IPS DF 19.7 (cell line): ENCODE measurements at regions not wholly inside any gene's neighbourhood (a gene's known extent, or its start where the extent isn't known, plus 50 kb on each side); places are given as distances from the start of the nearest gene placed in this dataset.

Experiments used
- DNase-seq: peaks from one replicate; pipeline ENCODE4 v3.0.0-alpha.2; 2013; ENCODE audit warnings: low read depth, low spot score

DNA sequence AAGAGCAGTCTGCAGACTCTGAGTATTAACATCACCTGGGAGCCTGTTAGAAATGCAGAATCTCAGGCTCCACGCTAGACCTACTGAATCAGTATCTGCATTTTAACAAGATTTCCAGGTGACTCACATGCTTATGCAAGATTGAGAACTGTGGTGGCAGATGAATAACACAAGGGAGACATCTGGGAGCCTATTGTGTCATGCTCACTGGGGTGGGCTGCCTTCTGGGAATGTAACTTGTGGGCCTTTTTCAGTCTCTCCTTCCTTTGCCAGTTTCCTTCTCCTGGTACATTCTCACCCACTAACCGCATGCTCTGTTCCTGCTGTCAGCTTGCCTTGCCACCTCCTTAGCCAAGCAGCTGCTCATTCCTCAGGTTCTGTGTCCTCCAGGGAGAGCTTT is 176.6 kb upstream of the C9orf72 start:
- peak; percentile 95 for DNase-seq

DNA sequence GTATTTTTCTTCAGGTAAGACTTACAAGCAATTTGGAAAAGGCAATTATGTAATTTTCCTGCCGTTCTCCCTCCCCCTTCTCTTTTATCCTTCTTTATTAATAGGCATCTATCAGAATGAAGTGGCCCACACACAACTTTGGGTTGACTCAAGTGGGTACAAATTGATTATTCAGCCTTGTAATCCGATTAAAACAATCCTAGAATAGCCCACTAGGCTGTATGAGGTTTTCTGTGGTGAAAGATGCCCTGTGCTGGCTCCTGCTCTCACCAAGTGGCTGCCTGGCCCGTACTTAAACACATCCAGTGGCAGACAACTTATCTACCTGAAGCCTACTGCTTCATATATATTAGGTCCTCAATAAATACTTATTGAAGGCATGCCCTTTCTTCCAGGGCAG is 177.3 kb upstream of the C9orf72 start:
- no peak for DNase-seq

DNA sequence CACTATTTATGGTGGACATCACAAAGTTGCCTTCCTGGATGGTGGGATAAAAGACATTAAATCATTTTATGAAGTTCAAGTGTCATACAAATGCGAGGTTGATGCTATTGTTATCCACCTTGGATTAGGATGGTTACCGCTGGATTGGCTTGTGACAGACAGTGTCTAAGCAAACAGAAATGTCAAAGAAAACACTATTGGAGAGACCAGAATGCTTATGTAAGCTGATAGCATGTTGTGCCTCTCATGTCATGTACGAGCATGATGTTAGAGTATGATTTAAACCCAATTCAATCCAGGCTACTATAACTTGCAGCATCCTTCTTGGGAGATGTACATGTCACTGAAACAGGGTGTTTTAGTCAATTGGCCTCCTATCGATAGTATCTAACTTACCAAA is 178.8 kb upstream of the C9orf72 start:
- no peak for DNase-seq

DNA sequence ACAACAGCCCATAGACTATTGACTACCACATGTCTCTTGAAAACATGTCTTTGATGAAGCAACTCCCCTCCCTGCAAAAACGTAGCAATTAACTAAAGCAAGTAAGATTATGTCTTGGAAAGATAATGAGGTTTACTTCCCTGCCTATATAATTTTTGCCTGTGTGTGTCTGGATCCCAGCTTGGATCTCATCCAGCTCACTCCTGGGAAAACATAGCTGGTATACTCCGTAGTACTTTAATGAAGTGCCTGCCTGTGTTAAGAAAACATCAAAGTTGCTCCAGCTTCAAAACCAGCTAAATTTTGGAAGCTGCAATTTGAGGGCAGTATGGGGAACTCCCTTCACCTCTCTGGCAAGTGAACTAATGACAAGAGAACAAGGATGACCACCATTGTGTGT is 182.6 kb upstream of the C9orf72 start:
- no peak for DNase-seq

DNA sequence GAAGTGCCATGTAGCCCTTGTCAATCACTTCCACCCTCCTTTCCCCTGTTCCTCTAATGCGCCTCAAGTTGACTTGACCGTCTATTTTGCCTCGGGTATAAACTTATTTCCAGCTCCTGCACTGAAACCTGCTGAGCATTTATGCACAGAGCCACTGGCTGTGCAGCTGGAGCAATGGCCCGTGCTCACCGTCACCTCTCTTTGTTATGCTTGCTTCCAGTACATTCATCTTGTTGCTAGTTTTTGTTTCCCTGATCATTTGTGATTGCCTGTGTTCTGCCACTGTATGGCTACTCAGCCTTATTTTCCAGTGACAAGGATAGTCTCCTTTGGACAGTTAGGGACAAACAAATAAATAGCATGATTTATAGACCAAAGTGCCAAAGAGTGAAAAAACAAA is 183.1 kb upstream of the C9orf72 start:
- DNase-seq: no peak

DNA sequence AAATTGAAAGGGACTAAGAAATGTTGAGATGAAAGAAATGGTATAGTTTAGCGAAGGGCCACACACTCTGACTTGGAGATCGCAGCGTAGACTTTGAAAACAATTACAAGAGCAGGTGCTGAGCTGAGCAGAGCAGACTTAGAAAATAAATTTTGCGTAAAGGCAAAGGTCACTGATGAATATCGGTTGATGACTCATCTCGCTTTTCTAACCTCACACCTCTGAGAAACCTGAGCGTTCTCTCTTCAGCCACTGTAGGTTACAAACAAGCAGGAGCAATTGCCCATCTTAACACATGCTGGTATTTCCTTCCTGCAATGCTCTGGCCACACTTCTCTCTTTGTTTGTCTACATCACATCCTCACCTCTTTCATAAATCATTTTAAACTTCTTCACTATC is 190.6 kb upstream of the C9orf72 start:
- no peak for DNase-seq

DNA sequence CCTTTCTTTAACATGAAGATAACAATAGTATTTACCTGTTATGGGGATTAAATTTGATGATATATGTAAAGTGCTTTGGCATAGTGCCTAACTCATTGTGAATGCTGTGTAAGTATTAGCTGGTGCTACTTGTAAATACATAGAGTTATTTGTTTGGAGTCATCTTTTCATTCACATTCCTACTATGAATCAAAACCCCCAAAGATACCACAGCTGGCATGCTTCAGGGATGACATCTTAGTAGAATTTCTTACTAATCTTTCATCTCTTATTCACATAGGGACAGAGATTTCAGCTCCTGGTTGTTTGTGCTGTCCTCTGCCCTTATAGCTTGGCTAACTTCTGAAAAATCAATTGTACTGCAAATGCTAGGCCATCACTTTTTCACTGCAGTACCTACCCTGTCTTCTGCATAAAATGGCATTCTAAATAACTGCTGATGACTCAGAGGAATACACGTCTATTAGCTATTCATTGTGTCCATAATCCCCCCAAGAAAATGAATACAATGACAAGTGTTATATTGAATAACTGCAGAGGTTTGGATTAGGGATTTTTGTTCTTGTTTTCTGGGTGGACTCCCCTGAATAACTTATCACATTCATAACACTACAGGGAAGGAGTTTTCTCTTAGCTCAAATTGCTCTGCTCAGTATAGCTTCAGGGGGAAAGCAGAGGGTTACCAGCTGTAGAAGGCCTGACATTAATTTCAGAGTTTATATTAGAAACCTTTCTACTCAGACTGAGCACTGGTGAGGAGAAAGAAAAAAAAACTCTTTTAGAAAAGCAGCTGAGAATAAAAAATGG is 192.2 kb upstream of the C9orf72 start:
- DNase-seq: no peak

DNA sequence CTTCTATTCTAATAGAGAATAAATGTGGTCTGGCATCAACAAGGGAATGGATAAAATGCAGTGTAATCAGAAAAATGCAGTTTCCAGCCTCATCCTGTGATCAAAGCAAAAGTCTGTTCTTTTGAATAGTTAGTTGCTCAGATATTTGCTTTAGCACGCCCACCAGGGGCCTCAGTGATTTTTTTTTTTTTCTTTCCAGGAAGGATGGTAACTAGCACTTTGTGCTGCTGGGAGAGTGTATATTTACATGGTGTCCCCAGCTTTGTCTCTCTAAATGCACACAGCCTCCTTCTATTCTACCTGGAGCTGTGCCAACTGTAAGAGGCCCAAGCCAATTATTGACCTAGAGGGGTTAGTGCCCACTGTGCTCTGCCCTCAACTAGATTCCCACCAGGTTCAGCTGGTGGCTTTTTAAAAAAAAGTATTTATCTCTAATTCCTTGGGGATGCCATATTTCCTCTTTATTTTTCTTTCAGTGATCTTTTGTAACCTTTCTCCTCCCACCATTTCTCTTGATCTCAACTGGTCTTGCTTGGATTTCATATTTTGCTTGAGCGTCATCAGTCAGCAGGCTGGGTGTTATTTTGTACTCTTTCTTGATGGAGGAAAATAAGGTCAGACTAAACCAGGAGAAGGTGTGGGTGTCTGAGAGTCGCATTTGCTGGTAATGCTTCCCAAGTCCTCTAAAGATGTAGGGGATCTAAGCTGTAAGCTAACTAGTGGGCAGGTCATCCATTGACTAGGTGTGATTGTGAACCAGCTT is 193.0 kb upstream of the C9orf72 start:
- DNase-seq: no peak

DNA sequence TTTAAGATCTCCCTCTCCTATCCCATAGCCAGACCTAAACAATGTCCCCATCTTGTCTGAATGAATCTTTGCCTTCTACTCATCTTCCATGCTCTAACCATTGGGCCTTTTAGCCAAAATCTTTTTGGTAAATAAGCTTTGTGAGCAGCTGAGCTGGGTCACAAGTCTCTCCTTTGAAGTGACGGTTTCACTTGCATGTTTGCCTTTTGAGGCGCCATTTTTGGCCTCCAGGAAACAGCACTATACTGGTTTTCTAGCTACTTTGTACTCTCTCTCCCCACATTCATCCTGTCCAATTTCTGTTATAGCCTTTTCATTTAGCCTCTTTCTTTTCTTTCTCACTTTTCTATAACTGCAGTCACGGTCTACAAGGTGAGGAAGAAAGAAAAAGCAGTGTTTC is 195.5 kb upstream of the C9orf72 start:
- no peak for DNase-seq

DNA sequence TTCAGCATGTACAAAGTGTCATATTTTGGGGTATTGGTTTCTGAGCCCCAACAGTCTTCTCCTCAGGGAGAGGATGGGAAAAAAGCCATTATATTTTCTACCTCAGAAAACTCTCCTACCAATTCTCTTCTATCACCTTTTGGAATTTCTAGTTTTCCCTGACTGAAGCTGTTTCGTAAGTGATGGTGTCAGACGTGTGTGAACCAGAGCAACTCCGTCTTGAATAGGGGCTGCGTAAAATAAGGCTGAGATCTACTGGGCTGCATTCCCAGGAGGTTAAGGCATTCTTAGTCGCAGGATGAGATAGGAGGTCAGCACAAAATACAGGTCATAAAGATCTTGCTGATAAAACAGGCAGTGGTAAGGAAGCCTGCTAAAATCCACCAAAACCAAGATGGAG is 197.3 kb upstream of the C9orf72 start:
- no peak for DNase-seq

DNA sequence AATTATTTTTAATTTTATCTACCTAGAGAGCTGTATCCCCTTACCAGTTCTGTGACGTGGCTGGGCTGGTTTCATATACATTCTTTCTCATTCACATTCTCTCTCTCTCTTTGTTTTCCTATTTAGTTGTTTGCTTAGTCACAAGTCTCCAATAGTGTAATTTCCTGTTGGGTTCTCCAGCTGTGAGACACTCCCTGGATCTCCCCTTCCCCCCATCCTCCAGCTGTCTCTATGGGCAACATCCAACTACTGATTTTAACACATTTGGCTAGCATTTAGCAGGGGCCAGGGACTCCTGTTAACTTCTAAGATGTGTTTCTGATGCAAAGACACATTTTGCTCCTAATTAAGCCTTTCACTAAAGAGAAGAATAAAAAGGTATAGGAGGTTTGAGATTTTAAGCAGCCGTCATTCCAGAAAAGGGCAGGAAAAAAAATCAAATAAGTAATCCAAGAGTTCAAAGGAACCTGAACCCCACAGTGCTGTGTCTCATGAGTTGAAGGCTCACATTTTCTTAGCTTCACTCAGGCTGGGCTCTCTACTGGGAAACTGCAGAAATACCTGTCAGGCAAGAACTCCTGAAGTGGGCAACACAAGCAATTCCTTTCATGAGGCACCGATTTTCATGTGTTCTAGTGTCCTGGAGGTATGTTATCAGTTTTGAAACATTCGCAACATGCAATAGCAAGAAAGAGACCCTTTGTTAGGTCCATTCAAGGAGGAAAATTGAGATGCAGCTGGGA is 198.7 kb upstream of the C9orf72 start:
- DNase-seq: peak; percentile 86

DNA sequence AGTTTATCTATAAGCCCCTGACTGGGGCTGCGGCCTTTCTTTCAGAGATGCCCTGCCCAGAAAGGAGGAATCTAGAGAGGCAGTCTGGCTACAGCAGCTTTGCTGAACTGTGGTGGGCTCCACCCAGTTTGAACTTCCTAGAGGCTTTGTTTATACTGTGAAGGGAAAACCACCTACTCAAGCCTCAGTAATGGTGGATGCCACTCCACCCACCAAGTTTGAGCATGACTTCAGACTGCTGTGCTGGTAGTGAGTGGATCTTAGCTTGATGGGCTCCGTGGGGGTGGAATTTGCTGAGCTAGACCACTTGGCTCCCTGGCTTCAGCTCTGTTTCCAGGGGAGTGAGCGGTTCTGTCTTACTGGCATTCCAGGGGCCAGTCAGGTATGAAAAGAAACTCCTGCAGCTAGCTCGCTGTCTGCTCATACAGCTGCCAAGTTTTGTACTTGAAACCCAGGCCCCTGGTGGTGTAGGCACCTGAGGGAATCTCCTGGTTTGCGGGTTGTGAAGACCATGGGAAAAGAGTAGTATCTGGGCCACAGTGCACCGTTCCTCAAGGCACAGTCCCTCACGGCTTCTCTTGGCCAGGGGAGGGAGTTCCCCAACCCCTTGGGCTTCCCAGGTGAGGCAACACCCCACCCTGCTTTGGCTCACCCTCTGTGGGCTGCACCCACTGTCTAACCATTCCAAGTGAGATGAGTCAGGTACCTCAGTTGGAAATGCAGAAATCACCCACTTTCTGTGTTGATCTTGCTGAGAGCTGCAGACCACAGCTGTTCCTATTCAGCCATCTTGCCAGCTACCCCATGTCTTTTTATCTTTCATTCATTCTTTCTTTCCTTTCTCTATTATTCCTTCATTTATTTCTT is 211.8 kb upstream of the C9orf72 start:
- DNase-seq: no peak

DNA sequence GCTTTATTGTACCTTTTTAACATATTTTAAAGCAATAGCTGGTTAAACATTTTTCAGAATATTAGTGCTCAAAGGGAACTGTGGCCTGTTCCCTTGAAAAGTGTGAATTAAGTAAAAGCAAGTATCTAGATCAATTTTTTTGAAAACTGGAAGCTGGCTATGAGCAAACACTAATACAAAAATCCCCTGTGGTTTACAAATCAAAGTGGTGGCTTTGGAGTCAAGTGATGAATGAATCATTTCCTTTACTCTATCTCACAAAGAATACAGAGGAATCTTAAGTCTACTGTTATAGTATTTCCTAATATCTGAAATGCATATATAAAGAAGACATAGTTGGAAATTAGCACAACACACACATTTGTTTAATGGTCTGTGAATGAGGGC is 212.4 kb upstream of the C9orf72 start:
- no peak for DNase-seq

DNA sequence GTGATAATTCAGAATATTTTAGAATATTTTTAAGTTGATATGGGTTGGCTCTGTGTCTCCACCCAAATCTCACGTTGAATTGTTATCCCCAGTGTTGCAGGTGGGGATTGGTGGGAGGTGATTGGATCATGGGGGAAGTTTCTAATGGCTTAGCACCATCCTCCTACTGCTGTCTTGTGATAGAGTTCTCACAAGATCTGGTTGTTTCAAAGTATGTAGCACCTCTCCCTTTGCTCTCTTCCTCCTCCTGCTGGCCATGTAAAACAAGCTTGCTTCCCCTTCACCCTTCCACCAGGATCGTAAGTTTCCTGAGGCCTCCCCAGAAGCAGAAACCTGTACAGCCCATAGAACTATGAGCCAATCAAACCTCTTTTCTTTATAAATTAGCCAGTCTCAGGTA is 214.6 kb upstream of the C9orf72 start:
- DNase-seq: peak; percentile 47

DNA sequence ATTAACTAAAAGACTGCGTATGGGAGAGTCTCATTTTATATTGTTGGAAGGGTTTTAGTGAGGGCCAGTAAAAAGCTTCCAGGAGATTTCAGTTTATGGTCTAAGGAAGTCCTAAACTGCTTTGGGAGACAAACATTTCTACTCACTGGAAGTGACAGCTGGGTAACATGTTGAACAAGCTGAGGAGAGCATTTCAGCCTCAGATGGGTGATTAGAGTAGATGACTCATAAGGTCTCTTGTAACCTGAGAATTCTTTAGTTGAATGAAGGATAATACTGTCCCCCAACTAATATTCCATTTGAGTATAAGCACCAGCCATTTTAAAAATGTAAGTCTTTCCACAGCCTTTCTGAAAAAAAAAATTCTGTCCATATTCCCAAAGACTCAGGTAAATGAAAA is 218.0 kb upstream of the C9orf72 start:
- DNase-seq: no peak

DNA sequence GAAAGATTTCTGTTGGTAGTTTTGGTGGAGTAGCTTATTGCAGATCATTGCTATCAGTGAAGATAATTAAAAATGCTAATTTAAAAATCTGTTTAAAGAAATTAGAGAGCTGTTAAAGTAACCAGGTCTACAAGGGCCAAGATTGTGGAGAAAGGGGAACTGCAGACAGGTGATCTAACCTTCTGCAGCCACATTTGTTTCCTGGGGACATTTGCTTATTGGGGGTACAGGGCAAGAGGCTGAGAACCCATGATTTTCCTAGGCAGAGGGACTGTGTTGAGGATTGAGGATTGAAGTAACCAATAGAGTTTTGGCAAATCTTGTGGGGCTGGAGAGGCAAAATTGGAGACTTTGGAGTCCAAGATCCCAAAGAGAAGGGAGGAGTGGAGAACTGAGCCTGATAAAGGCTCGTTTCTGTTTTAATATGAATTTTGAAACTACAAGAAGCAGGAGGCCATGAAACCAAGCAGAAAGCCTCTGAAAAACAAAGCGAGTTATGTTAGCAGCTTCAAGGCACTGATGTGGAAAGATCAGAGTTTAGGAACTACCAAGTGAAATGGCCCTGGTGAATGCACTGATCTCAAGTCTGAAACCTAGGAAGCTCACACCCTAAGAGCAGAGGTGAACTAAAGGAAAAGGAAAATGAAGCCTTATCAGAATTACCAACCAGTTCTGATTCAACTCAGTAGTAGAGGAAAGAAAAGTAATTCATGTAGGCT is 219.8 kb upstream of the C9orf72 start:
- DNase-seq: no peak

DNA sequence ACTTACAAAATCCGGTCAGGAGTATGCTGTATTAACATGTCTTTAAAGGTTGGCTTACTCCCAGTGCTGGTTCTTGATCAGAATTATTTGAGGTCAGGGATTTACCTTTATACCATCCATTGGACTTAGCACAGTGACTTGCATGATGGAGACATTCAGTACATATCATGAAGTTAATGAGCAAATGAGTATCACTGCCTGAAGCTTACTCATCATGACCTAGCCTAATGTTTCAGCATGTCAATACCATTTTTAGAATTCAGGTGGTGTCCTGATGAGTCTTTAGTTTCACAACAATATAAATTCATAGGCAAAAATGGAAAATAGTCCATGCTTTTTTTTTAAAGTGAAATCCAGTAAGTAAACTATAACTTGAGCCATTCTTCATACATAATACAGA is 226.0 kb upstream of the C9orf72 start:
- DNase-seq: no peak

DNA sequence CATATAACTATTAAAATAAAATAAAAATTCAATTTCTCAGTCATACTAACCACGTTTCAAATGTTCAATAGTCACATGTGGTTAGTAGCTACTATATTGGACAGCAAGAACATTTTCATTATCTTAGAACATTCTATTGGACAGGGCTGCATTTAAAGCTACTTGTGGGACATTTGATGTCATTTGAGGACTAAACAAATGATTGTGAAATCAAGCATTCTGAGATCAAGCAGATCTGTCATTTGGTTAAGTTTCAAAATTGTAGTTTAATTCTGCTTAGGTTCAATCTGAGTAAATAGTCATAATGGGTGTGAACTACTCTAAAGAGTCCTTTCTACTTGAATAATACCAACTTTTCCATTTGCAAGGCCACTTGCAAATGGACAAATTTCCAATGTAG is 226.9 kb upstream of the C9orf72 start:
- DNase-seq: no peak

DNA sequence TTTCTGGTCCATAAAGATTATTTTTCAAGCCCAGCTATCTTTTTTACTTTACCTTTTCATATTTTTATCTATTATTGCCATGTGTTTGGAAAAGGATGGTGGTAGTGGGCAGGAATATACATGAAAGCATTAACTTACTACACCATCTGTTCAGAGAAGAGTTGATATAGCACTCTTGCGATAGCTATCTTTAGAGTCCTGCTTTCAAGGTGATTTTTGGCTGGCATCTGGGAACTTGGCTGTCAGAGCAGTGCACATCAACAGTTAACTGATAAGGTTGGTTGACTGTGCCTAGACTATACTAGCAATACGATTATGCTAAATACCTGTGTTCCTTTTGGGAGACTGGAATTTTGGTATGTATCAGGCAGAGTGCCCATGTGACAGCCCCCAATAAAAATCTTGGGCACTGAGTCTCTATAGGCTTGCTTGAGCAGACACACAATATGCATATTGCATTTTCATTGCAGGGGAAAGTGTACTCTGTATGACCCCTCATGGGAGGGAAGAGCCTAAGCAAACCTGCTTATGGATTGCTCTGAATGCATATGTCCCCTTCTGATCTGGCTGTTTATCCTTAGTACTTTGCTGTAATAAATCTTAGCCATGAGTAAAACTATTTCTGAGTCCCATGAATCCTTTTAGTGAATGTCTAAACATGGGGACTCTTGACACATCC is 227.6 kb upstream of the C9orf72 start:
- DNase-seq: no peak

DNA sequence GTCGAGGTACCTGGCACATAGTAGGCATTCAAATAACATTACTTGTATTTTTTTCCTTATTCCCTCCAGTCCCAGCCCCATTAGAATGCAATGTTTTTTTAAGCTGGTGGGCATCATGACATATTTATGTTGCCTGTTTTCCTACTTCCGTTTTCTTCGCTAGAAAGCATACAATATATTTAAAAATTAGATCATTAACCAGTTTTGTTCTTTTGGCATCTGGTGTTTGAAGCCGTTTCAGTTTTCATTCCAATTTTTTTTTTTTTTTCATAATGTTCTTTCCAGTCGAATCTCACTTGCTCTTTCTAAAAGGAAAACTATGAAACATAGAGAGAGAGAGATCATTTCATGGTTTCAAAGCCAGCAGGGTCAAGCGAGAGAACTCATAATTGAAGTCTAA is 228.3 kb upstream of the C9orf72 start:
- no peak for DNase-seq
